ENCODE measurements at regions not wholly inside any gene's neighbourhood (a gene's known extent, or its start where the extent isn't known, plus 50 kb on each side); places are given as distances from the start of the nearest gene placed in this dataset.

DNA sequence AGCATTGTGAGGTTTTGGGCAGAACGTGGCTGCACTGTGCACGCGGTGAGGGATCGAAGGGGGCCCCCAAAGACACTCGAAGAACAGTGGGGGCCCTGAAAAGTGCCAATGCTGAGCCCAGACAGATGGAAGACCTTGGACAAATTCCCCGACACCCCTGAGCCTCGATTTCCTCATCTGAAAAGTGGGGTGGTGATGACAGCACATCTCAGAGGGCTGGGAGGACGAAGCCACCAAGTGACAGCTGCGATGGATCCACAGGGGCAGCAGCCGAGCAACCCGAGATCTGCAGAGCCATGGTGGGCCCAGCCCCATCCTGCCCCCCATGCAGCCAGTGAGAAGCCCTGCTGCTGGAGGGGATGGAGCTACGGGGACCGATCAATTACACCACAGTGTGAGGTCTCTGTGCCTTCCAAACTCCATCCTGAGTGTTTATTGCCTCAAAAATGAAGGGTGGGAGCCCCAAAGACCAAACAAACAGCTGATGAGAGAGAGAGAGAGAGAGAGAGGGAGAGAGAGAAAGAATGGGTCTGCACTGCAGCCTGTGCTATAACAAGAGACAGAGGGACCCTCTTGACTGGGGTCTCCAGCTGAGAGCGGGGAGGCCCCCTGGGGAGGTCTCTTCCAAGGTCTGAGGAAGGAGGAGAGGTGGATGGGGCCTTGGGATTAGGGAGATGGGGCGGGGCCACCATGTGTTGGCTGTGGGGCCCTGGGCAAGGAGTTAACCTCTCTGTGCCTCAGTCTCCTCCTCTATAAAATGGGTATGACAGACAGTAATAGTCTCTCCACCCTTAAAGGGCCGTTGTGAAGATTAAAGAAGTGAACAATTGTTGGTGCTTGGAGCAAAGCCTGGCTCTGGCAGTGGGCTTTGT is 134.4 kb upstream of the IER5L start:
- TF ChIP-seq GATA2 (IDR thresholded peaks at IDR 0.05; ENCODE audit: low read depth, low read length) (no peak), GATA3 (IDR thresholded peaks at IDR 0.05; ENCODE audit: low read depth, low read length) (no peak)

Measured in SH-SY5Y (cell line).